SJSA1 (cell line): ENCODE measurements at regions not wholly inside any gene's neighbourhood (a gene's known extent, or its start where the extent isn't known, plus 50 kb on each side); places are given as distances from the start of the nearest gene placed in this dataset.

Experiments
- DNase-seq, 2 experiments: peaks; one replicate each; pipeline ENCODE4 v3.0.0-alpha.2; 2015 to 2020; ENCODE audit warnings: low spot score in 2 of 2, low read depth in 1 of 2
- H3K27ac ChIP-seq: fragments of 250-450 bp; sonication (Bioruptor Pico); 2 replicates; pipeline ENCODE4 v1.5.1; 2020; ENCODE audit warnings: mild to moderate bottlenecking, moderate library complexity
- H3K27me3 ChIP-seq: fragments of 250-450 bp; sonication (Bioruptor Pico); replicated peaks from 2 replicates; pipeline ENCODE4 v1.5.1; 2020; ENCODE audit warnings: mild to moderate bottlenecking, moderate library complexity
- H3K36me3 ChIP-seq: fragments of 250-450 bp; sonication (Bioruptor Pico); 2 replicates; pipeline ENCODE4 v1.5.1; 2020; ENCODE audit warnings: mild to moderate bottlenecking
- H3K4me1 ChIP-seq: fragments of 250-450 bp; sonication (Bioruptor Pico); replicated peaks from 2 replicates; pipeline ENCODE4 v1.6.1; 2021; ENCODE audit warnings: mild to moderate bottlenecking
- H3K4me3 ChIP-seq: fragments of 250-450 bp; sonication (Bioruptor Pico); 2 replicates; pipeline ENCODE4 v1.5.1; 2020; ENCODE audit warnings: mild to moderate bottlenecking
- H3K9me3 ChIP-seq: fragments of 250-450 bp; sonication (Bioruptor Pico); replicated peaks from 2 replicates; pipeline ENCODE4 v1.5.1; 2020; ENCODE audit warnings: mild to moderate bottlenecking

GRCh38 chr5:66323529-66323895, 179.4 kb downstream of the SREK1 start:
- H3K9me3 ChIP-seq = no peaks in the 10 kb centered on the region
- H3K27me3 ChIP-seq = 0 out of 2 replicates have a peak, but pooled peaks cover 3% of the 10 kb centered on the region
- no peak for DNase-seq
- no peaks in the 10 kb centered on the region for H3K4me1 ChIP-seq
- no peak overlapping the region for H3K4me3 ChIP-seq
- no peaks in the 10 kb centered on the region for H3K36me3 ChIP-seq
- H3K27ac ChIP-seq = no peak overlapping the region

GRCh38 chr5:66324357-66324756, 180.3 kb downstream of the SREK1 start:
- no peaks in the 10 kb centered on the region for H3K36me3 ChIP-seq
- no peak for DNase-seq
- H3K9me3 ChIP-seq = no peaks in the 10 kb centered on the region
- 0 out of 2 replicates have a peak, but pooled peaks cover 3% of the 10 kb centered on the region for H3K27me3 ChIP-seq
- no peak overlapping the region for H3K4me3 ChIP-seq
- no peak overlapping the region for H3K27ac ChIP-seq
- no peaks in the 10 kb centered on the region for H3K4me1 ChIP-seq

GRCh38 chr5:66326276-66326675, 182.2 kb downstream of the SREK1 start:
- Histone ChIP-seq H3K4me1 (no peaks in the 10 kb centered on the region), H3K27ac (no peak overlapping the region), H3K36me3 (no peaks in the 10 kb centered on the region), H3K4me3 (no peak overlapping the region), H3K27me3 (0 out of 2 replicates have a peak, but pooled peaks cover 3% of the 10 kb centered on the region), H3K9me3 (no peaks in the 10 kb centered on the region)
- DNase-seq = no peak

GRCh38 chr5:66327008-66327407, 182.9 kb downstream of the SREK1 start:
- no peak for DNase-seq
- no peak overlapping the region for H3K27ac ChIP-seq
- no peaks in the 10 kb centered on the region for H3K36me3 ChIP-seq
- H3K4me3 ChIP-seq = no peak overlapping the region
- 0 out of 2 replicates have a peak, but pooled peaks cover 3% of the 10 kb centered on the region for H3K27me3 ChIP-seq
- no peaks in the 10 kb centered on the region for H3K4me1 ChIP-seq
- no peaks in the 10 kb centered on the region for H3K9me3 ChIP-seq

GRCh38 chr5:66329078-66329477, 185.0 kb downstream of the SREK1 start:
- Histone ChIP-seq H3K27me3 (no peaks in the 10 kb centered on the region), H3K9me3 (no peaks in the 10 kb centered on the region), H3K36me3 (no peaks in the 10 kb centered on the region), H3K27ac (no peak overlapping the region), H3K4me3 (no peak overlapping the region), H3K4me1 (no peaks in the 10 kb centered on the region)
- no peak for DNase-seq

GRCh38 chr5:66333192-66333591, 189.1 kb downstream of the SREK1 start:
- no peak for DNase-seq
- no peaks in the 10 kb centered on the region for H3K27me3 ChIP-seq
- no peak overlapping the region for H3K4me3 ChIP-seq
- H3K9me3 ChIP-seq = no peaks in the 10 kb centered on the region
- no peak overlapping the region for H3K27ac ChIP-seq
- H3K4me1 ChIP-seq = no peaks in the 10 kb centered on the region
- H3K36me3 ChIP-seq = no peaks in the 10 kb centered on the region

- H3K27me3 ChIP-seq = no peaks in the 10 kb centered on the region
- H3K9me3 ChIP-seq = no peaks in the 10 kb centered on the region
- H3K4me1 ChIP-seq = no peaks in the 10 kb centered on the region
- no peak overlapping the region for H3K4me3 ChIP-seq
- H3K27ac ChIP-seq = no peak overlapping the region
- DNase-seq = no peak
- H3K36me3 ChIP-seq = no peaks in the 10 kb centered on the region
Measured at GRCh38 chr5:66337626-66338226, 193.6 kb downstream of the SREK1 start.

- Histone ChIP-seq H3K9me3 (no peaks in the 10 kb centered on the region), H3K27ac (no peak overlapping the region), H3K4me3 (no peak overlapping the region), H3K36me3 (no peaks in the 10 kb centered on the region), H3K4me1 (no peaks in the 10 kb centered on the region), H3K27me3 (0 out of 2 replicates have a peak, but pooled peaks cover 2% of the 10 kb centered on the region)
- no peak for DNase-seq
Measured at GRCh38 chr5:66338828-66339227, 194.7 kb downstream of the SREK1 start.

GRCh38 chr5:66339896-66340295, 195.8 kb downstream of the SREK1 start:
- no peak for DNase-seq
- Histone ChIP-seq H3K9me3 (no peaks in the 10 kb centered on the region), H3K27me3 (0 out of 2 replicates have a peak, but pooled peaks cover 8% of the 10 kb centered on the region), H3K4me3 (no peak overlapping the region), H3K36me3 (no peaks in the 10 kb centered on the region), H3K27ac (no peak overlapping the region), H3K4me1 (no peaks in the 10 kb centered on the region)

- DNase-seq = no peak
- no peaks in the 10 kb centered on the region for H3K9me3 ChIP-seq
- no peaks in the 10 kb centered on the region for H3K36me3 ChIP-seq
- no peak overlapping the region for H3K27ac ChIP-seq
- no peak overlapping the region for H3K4me3 ChIP-seq
- 0 out of 2 replicates have a peak, but pooled peaks cover 8% of the 10 kb centered on the region for H3K27me3 ChIP-seq
- H3K4me1 ChIP-seq = no peaks in the 10 kb centered on the region
Measured at GRCh38 chr5:66340786-66341185, 196.7 kb downstream of the SREK1 start.

- Histone ChIP-seq H3K36me3 (no peaks in the 10 kb centered on the region), H3K4me1 (no peaks in the 10 kb centered on the region), H3K4me3 (no peak overlapping the region), H3K27ac (no peak overlapping the region), H3K27me3 (0 out of 2 replicates have a peak, but pooled peaks cover 8% of the 10 kb centered on the region), H3K9me3 (no peaks in the 10 kb centered on the region)
- no peak for DNase-seq
Measured at GRCh38 chr5:66342341-66342880, 198.3 kb downstream of the SREK1 start.

GRCh38 chr5:66343370-66344071, 199.4 kb downstream of the SREK1 start:
- DNase-seq = no peak
- no peak overlapping the region for H3K4me3 ChIP-seq
- H3K36me3 ChIP-seq = no peaks in the 10 kb centered on the region

GRCh38 chr5:66344544-66344943, 200.4 kb downstream of the SREK1 start:
- DNase-seq = no peak
- H3K9me3 ChIP-seq = no peaks in the 10 kb centered on the region
- H3K36me3 ChIP-seq = no peaks in the 10 kb centered on the region
- H3K4me1 ChIP-seq = no peaks in the 10 kb centered on the region
- H3K27ac ChIP-seq = no peak overlapping the region
- H3K4me3 ChIP-seq = no peak overlapping the region
- peaks cover 8% of the 10 kb centered on the region; the same call in 1 of the 2 replicates for H3K27me3 ChIP-seq

More at GRCh38 chr5:66343370-66344071, 199.4 kb downstream of the SREK1 start:
- H3K9me3 ChIP-seq = no peaks in the 10 kb centered on the region
- H3K27ac ChIP-seq = no peak overlapping the region
- H3K4me1 ChIP-seq = no peaks in the 10 kb centered on the region
- H3K27me3 ChIP-seq = peaks cover 8% of the 10 kb centered on the region; the same call in 1 of the 2 replicates

GRCh38 chr5:66345281-66345680, 201.2 kb downstream of the SREK1 start:
- Histone ChIP-seq H3K4me3 (no peak overlapping the region), H3K36me3 (no peaks in the 10 kb centered on the region), H3K4me1 (no peaks in the 10 kb centered on the region), H3K27ac (no peak overlapping the region), H3K9me3 (no peaks in the 10 kb centered on the region), H3K27me3 (peaks cover 8% of the 10 kb centered on the region; the same call in 1 of the 2 replicates)
- no peak for DNase-seq
